GM21576 (cell line): ENCODE measurements at regions not wholly inside any gene's neighbourhood (a gene's known extent, or its start where the extent isn't known, plus 50 kb on each side); places are given as distances from the start of the nearest gene placed in this dataset.

ENCODE experiments used
- ATAC-seq: cut with Tn5 transposase; IDR thresholded peaks from one replicate; pipeline ENCODE4 v1.9.1; 2021; ENCODE audit warnings: mild to moderate bottlenecking, moderate library complexity; ENCODE audit not compliant: unreplicated experiment

GRCh38 chr6:42512579-42512978 is 51.2 kb upstream of the UBR2 start:
- no peak for ATAC-seq

- ATAC-seq, result no peak
These were observed 51.9 kb upstream of the UBR2 start for GRCh38 chr6:42511803-42512422.

GRCh38 chr6:42510795-42511194 is 53.0 kb upstream of the UBR2 start:
- no peak for ATAC-seq

- ATAC-seq, result peak; percentile 40
These were observed 54.1 kb upstream of the UBR2 start for GRCh38 chr6:42509765-42510164.

GRCh38 chr6:42509256-42509655 is 54.6 kb upstream of the UBR2 start:
- ATAC-seq, result no peak

- ATAC-seq, result no peak
These were observed 55.9 kb upstream of the UBR2 start for GRCh38 chr6:42507901-42508300.

- ATAC-seq, result no peak
These were observed 55.5 kb upstream of the TRERF1 start for GRCh38 chr6:42507195-42507594.

GRCh38 chr6:42506070-42506469 is 54.3 kb upstream of the TRERF1 start:
- ATAC-seq, result no peak

- ATAC-seq, result no peak
These were observed 53.6 kb upstream of the TRERF1 start for GRCh38 chr6:42505385-42505718.

GRCh38 chr6:42503894-42504293 is 52.2 kb upstream of the TRERF1 start:
- peak; percentile 40 for ATAC-seq

GRCh38 chr6:42502990-42503389 is 51.3 kb upstream of the TRERF1 start:
- no peak for ATAC-seq

GRCh38 chr6:42502127-42502526 is 50.4 kb upstream of the TRERF1 start:
- ATAC-seq, result no peak
